Endothelial cell of umbilical vein (primary cell): ENCODE measurements at regions not wholly inside any gene's neighbourhood (a gene's known extent, or its start where the extent isn't known, plus 50 kb on each side); places are given as distances from the start of the nearest gene placed in this dataset.

Experiments
- CTCF ChIP-seq, 2 donors: IDR thresholded peaks; 1 replicate in 1 of 2; 2 replicates in 1 of 2; pipeline ENCODE4 v1.5.1; 2011; ENCODE audit warnings: low read length in 2 of 2, mild to moderate bottlenecking in 2 of 2, moderate library complexity in 2 of 2, control low read depth in 1 of 2, inconsistent platforms in 1 of 2, low read depth in 1 of 2; ENCODE audit not compliant: insufficient read depth in 1 of 2; ENCODE audit errors: extremely low read depth in 1 of 2
- EZH2 ChIP-seq: IDR thresholded peaks from 2 replicates; pipeline ENCODE4 v1.6.1; 2012; ENCODE audit warnings: borderline replicate concordance, low read depth, mild to moderate bottlenecking, moderate library complexity, low read length, inconsistent platforms; ENCODE audit not compliant: severe bottlenecking
- JUN ChIP-seq: IDR thresholded peaks from 2 replicates; pipeline ENCODE4 v1.6.1; 2011; ENCODE audit warnings: borderline replicate concordance, low read depth; ENCODE audit not compliant: insufficient read length, insufficient read depth
- MYC ChIP-seq: IDR thresholded peaks from one replicate; pipeline ENCODE4 v1.6.1; 2011; ENCODE audit warnings: mild to moderate bottlenecking, low read depth, low read length
- POLR2A ChIP-seq: IDR thresholded peaks from 2 replicates; pipeline ENCODE4 v1.6.1; 2012; ENCODE audit warnings: low read depth, mild to moderate bottlenecking, control low read depth, low read length
- POLR2AphosphoS5 ChIP-seq: IDR thresholded peaks from 2 replicates; pipeline ENCODE4 v1.6.1; 2012; ENCODE audit warnings: low read depth, mild to moderate bottlenecking, control low read depth, low read length, moderate library complexity; ENCODE audit not compliant: insufficient read depth

- TF ChIP-seq POLR2A (no peak), EZH2 (no peak), CTCF (IDR thresholded peaks at IDR 0.05; ENCODE audit: extremely low read depth in 1 of 2, insufficient read depth in 1 of 2, low read depth in 1 of 2, low read length in 2 of 2) (no peak), MYC (no peak), JUN (no peak), POLR2AphosphoS5 (no peak)
Observed at GRCh38 chr6:91498576-91498975, 911.7 kb upstream of the MAP3K7 start.
